Tibial nerve (tissue), 4 donors: ENCODE measurements at regions not wholly inside any gene's neighbourhood (a gene's known extent, or its start where the extent isn't known, plus 50 kb on each side); places are given as distances from the start of the nearest gene placed in this dataset.

ENCODE experiments used
- CTCF ChIP-seq, 5 experiments: fragments of 200-600 bp in 3 of 5; fragments of 450-650 bp in 2 of 5; sonication (generic) in 3 of 5; IDR thresholded peaks; one replicate each; pipeline ENCODE4 v1.5.1; 2016 to 2019; ENCODE audit warnings: antibody characterized with exemption in 5 of 5, mild to moderate bottlenecking in 3 of 5, moderate library complexity in 2 of 5
- EP300 ChIP-seq, 2 donors: sonication (generic); formaldehyde crosslinking; IDR thresholded peaks; one replicate each; pipeline ENCODE4 v1.6.1; 2017; ENCODE audit warnings: antibody characterized with exemption in 2 of 2, mild to moderate bottlenecking in 1 of 2

DNA sequence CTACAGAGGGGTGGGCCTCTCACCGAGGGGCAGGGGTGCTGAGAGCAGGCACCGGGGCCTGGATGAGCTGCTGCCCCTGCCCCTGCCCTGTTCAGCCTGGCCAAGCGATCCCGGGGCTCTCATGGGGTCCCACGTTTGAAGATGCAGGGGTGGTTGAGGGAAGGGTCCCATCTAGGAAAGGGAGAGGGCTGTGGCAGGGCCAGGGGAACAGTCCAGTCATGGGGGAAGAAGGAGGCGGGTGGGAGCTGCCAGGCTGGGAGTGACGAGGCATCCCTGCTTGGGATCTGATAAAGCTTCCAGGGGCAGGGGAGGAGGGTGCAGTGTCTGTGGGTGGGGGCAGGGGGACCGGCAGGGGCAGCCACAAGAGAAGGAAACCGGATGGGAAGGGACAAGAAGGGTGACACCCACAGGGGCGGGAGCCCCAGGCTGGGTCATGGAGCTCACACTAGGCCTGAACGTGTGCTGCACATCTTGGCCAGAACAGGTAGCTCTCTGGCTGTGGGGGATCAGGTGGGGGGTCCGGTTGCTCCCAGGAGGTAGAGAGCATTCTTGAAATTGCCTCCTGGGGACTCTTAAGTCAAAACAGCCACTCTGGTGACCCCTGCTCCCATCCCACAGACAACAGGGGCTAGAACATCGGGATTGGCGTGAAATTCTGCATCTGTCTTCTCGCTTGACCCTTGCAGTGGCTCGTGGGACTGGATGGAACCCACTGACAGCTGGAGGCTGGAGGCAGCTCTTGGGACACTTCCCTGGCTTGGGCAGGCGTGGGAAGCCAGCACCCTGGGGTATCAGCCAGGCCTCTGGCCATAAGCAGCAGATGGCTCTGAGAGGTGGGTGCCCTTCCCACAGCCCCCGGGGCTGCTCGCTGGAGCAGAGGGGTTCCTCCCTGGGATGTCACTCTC, 58.0 kb upstream of the GATA5 start:
- TF ChIP-seq CTCF (IDR thresholded peaks at IDR 0.05) (no peak), EP300 (IDR thresholded peaks at IDR 0.05) (no peak)
